ENCODE measurements at regions not wholly inside any gene's neighbourhood (a gene's known extent, or its start where the extent isn't known, plus 50 kb on each side); places are given as distances from the start of the nearest gene placed in this dataset.

DNA sequence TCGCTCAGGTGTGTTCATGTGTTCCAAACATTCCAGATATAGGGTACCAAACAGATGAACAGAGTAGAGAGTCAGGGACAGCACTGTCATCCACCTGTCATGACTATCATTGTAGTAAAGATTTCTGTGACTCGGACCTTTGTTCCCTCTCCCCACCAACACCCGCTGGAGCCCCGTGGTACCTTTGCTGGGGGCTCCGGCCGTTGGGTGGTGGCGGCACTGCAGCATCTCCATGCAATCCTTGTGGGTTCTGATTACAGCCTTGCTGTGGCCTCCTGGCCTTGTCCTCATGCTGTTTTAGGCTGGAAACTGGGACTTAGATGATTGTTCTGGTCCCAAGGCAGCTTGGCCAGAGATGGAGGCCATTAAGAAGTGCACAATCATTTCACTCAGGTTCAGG is 247.3 kb downstream of the SKAP2 start:
- in situ Hi-C loops (cut with MboI) (no loop called here), intact Hi-C loops (cut with micrococcal nuclease; ENCODE audit: unreplicated experiment) (no loop called here)
- H3K9me3 ChIP-seq (replicated peaks; ENCODE audit: control insufficient read depth, insufficient read depth, low read length), result no peaks in the 10 kb centered on the region
- H3K27me3 ChIP-seq (replicated peaks in 1 of 2; ENCODE audit: control insufficient read depth in 2 of 2, insufficient read depth in 2 of 2, low read length in 1 of 2), result no peaks in the 10 kb centered on the region
- SMC1A ChIA-PET (ENCODE audit: uncharacterized antibody, unreplicated experiment), result no interaction called here
- ATAC-seq (no peak), DNase-seq (ENCODE audit: low read depth, low spot score) (no peak), FAIRE-seq (no peak)
- no peaks in the 10 kb centered on the region for H3K36me3 ChIP-seq (ENCODE audit: control insufficient read depth in 2 of 2, insufficient read depth in 2 of 2, low read length in 1 of 2)
- WGBS (ENCODE audit: insufficient coverage, insufficient replicate concordance, low lambda C conversion rate, missing lambda C conversion rate), result 73% methylated on average over 7 of the region's 7 CpGs
- TF ChIP-seq RELA (IDR thresholded peaks at IDR 0.05; ENCODE audit: borderline replicate concordance, partially characterized antibody), result no peak
- no peak for TF ChIP-seq CEBPB (IDR thresholded peaks at IDR 0.05; ENCODE audit: borderline replicate concordance in 1 of 2, low read depth in 2 of 2, low read length in 2 of 2)
- TF ChIP-seq HDGF (IDR thresholded peaks at IDR 0.05), result no peak
- TF ChIP-seq NFYB (IDR thresholded peaks at IDR 0.05; ENCODE audit: insufficient read depth, low read depth, low read length), result no peak
- TF ChIP-seq SMARCA5 (IDR thresholded peaks at IDR 0.05), result no peak
- TF ChIP-seq, protein P1, sequence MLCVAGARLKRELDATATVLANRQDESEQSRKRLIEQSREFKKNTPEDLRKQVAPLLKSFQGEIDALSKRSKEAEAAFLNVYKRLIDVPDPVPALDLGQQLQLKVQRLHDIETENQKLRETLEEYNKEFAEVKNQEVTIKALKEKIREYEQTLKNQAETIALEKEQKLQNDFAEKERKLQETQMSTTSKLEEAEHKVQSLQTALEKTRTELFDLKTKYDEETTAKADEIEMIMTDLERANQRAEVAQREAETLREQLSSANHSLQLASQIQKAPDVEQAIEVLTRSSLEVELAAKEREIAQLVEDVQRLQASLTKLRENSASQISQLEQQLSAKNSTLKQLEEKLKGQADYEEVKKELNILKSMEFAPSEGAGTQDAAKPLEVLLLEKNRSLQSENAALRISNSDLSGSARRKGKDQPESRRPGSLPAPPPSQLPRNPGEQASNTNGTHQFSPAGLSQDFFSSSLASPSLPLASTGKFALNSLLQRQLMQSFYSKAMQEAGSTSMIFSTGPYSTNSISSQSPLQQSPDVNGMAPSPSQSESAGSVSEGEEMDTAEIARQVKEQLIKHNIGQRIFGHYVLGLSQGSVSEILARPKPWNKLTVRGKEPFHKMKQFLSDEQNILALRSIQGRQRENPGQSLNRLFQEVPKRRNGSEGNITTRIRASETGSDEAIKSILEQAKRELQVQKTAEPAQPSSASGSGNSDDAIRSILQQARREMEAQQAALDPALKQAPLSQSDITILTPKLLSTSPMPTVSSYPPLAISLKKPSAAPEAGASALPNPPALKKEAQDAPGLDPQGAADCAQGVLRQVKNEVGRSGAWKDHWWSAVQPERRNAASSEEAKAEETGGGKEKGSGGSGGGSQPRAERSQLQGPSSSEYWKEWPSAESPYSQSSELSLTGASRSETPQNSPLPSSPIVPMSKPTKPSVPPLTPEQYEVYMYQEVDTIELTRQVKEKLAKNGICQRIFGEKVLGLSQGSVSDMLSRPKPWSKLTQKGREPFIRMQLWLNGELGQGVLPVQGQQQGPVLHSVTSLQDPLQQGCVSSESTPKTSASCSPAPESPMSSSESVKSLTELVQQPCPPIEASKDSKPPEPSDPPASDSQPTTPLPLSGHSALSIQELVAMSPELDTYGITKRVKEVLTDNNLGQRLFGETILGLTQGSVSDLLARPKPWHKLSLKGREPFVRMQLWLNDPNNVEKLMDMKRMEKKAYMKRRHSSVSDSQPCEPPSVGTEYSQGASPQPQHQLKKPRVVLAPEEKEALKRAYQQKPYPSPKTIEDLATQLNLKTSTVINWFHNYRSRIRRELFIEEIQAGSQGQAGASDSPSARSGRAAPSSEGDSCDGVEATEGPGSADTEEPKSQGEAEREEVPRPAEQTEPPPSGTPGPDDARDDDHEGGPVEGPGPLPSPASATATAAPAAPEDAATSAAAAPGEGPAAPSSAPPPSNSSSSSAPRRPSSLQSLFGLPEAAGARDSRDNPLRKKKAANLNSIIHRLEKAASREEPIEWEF (IDR thresholded peaks at IDR 0.05; ENCODE audit: insufficient replicate concordance, low read depth, low read length), result no peak
- TF ChIP-seq, protein P2, sequence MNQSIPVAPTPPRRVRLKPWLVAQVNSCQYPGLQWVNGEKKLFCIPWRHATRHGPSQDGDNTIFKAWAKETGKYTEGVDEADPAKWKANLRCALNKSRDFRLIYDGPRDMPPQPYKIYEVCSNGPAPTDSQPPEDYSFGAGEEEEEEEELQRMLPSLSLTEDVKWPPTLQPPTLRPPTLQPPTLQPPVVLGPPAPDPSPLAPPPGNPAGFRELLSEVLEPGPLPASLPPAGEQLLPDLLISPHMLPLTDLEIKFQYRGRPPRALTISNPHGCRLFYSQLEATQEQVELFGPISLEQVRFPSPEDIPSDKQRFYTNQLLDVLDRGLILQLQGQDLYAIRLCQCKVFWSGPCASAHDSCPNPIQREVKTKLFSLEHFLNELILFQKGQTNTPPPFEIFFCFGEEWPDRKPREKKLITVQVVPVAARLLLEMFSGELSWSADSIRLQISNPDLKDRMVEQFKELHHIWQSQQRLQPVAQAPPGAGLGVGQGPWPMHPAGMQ (IDR thresholded peaks at IDR 0.05; ENCODE audit: borderline replicate concordance), result no peak
- TF ChIP-seq, protein P3, sequence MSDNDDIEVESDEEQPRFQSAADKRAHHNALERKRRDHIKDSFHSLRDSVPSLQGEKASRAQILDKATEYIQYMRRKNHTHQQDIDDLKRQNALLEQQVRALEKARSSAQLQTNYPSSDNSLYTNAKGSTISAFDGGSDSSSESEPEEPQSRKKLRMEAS (IDR thresholded peaks at IDR 0.05; ENCODE audit: low read depth, low read length), result no peak
- BruUV-seq (replicated peaks), result no TSS peak
- H3K4me2 ChIP-seq (ENCODE audit: control insufficient read depth, insufficient read depth), result no peak overlapping the region
- H3K4me1 ChIP-seq (ENCODE audit: control insufficient read depth, insufficient read depth, low read length), result no peaks in the 10 kb centered on the region
- H3K4me3 ChIP-seq, result no peak overlapping the region
- POLR2A ChIA-PET, result no interaction called here
- H3K9ac ChIP-seq (ENCODE audit: control insufficient read depth, insufficient read depth, low read length), result no peak overlapping the region
- no peaks in the 10 kb centered on the region; the same call in 1 of the 2 replicates for H4K20me1 ChIP-seq (ENCODE audit: control insufficient read depth, insufficient read depth)
- RAD21 ChIA-PET (ENCODE audit: unreplicated experiment), result no interaction called here
- CTCF ChIA-PET, result interaction anchor here (1.3 kb wide), 1 partner anchor 544 kb away, joined by 3 read pairs; no protein-coding TSS in a partner anchor
- H3K79me2 ChIP-seq (ENCODE audit: control insufficient read depth, insufficient read depth, low read length), result no peaks in the 10 kb centered on the region
- H2AFZ ChIP-seq (ENCODE audit: control insufficient read depth, low read depth, low read length), result no peak overlapping the region
- no peak overlapping the region for H3K27ac ChIP-seq (ENCODE audit: control insufficient read depth, insufficient read depth)

Data from GM12878 (cell line).